GM23338 (cell line): ENCODE measurements at regions not wholly inside any gene's neighbourhood (a gene's known extent, or its start where the extent isn't known, plus 50 kb on each side); places are given as distances from the start of the nearest gene placed in this dataset.

Source experiments
- ATAC-seq: fragments of 200-7000 bp; cut with Tn5 transposase; 3 replicates; pipeline ENCODE4 v1.9.1; 2020
- DNase-seq: peaks from one replicate; pipeline ENCODE4 v3.0.0-alpha.2; 2015; ENCODE audit warnings: low spot score
- H2AFZ ChIP-seq: fragments of 200-600 bp; sonication (generic); 2 replicates; pipeline ENCODE4 v1.8.0; 2016; ENCODE audit warnings: antibody characterized with exemption, mild to moderate bottlenecking, moderate library complexity
- H3F3A ChIP-seq: fragments of 200-600 bp; sonication (generic); replicated peaks from 2 replicates; pipeline ENCODE4 v1.8.0; 2017; ENCODE audit warnings: antibody characterized with exemption, mixed run types, low read depth
- H3K27ac ChIP-seq: fragments of 200-600 bp; sonication (generic); 2 replicates; pipeline ENCODE4 v1.6.1; 2016; ENCODE audit warnings: low read depth
- H3K27me3 ChIP-seq: fragments of 200-600 bp; sonication (generic); 2 replicates; pipeline ENCODE4 v1.8.0; 2016; ENCODE audit warnings: mild to moderate bottlenecking, mixed run types, moderate library complexity; ENCODE audit not compliant: insufficient read depth
- H3K36me3 ChIP-seq: fragments of 200-600 bp; sonication (generic); 2 replicates; pipeline ENCODE4 v1.8.0; 2016; ENCODE audit warnings: mild to moderate bottlenecking; ENCODE audit not compliant: insufficient read depth
- H3K4me1 ChIP-seq: fragments of 200-600 bp; sonication (generic); 2 replicates; pipeline ENCODE4 v1.8.0; 2016; ENCODE audit warnings: mild to moderate bottlenecking, moderate library complexity; ENCODE audit not compliant: insufficient read depth
- H3K4me2 ChIP-seq: fragments of 200-600 bp; sonication (generic); 2 replicates; pipeline ENCODE4 v1.7.1; 2017; ENCODE audit warnings: mixed run types
- H3K4me3 ChIP-seq: fragments of 200-600 bp; sonication (generic); 2 replicates; pipeline ENCODE4 v1.6.1; 2016; ENCODE audit warnings: mixed run types
- H3K79me2 ChIP-seq: fragments of 200-600 bp; sonication (generic); replicated peaks from 2 replicates; pipeline ENCODE4 v1.8.0; 2017; ENCODE audit warnings: mild to moderate bottlenecking; ENCODE audit not compliant: insufficient read depth
- H3K9me2 ChIP-seq: fragments of 200-600 bp; sonication (generic); 2 replicates; pipeline ENCODE4 v1.8.0; 2017; ENCODE audit not compliant: insufficient read depth
- H4K20me1 ChIP-seq: fragments of 200-600 bp; sonication (generic); replicated peaks from 2 replicates; pipeline ENCODE4 v1.8.0; 2017; ENCODE audit warnings: mild to moderate bottlenecking; ENCODE audit not compliant: insufficient read depth
- H3K27ac Mint-ChIP-seq: 2 replicates; pipeline ENCODE4 v1.8.0; 2020; ENCODE audit warnings: inconsistent platforms, mild to moderate bottlenecking, moderate library complexity, mixed read lengths
- H3K27me3 Mint-ChIP-seq: 3 replicates; pipeline ENCODE4 v1.8.0; 2022; ENCODE audit warnings: low read depth, mild to moderate bottlenecking, moderate library complexity, mixed read lengths, inconsistent platforms; ENCODE audit not compliant: insufficient read depth, poor library complexity
- H3K36me3 Mint-ChIP-seq: 3 replicates; pipeline ENCODE4 v1.8.0; 2021; ENCODE audit warnings: low read depth, mild to moderate bottlenecking, inconsistent platforms, moderate library complexity, mixed read lengths
- H3K4me1 Mint-ChIP-seq: 3 replicates; pipeline ENCODE4 v1.8.0; 2020; ENCODE audit warnings: mild to moderate bottlenecking, inconsistent platforms, mixed read lengths
- H3K4me3 Mint-ChIP-seq: 3 replicates; pipeline ENCODE4 v1.8.0; 2021; ENCODE audit warnings: moderate library complexity, mild to moderate bottlenecking, inconsistent platforms, mixed read lengths
- H3K9me3 Mint-ChIP-seq: 3 replicates; pipeline ENCODE4 v1.8.0; 2020; ENCODE audit warnings: moderate library complexity, mild to moderate bottlenecking, inconsistent platforms, mixed read lengths
- CREB1 ChIP-seq: fragments of 250-450 bp; sonication (Bioruptor Pico); IDR thresholded peaks from 2 replicates; pipeline ENCODE4 v1.5.0; 2020; ENCODE audit warnings: low read depth, mild to moderate bottlenecking, moderate library complexity
- EZH2 ChIP-seq: fragments of 200-600 bp; sonication (generic); IDR thresholded peaks from one replicate; pipeline ENCODE4 v1.8.0; 2017; ENCODE audit warnings: antibody characterized with exemption, mild to moderate bottlenecking, low read depth; ENCODE audit not compliant: unreplicated experiment
- EZH2phosphoT487 ChIP-seq: fragments of 200-600 bp; sonication (generic); IDR thresholded peaks from one replicate; pipeline ENCODE4 v1.8.1; 2018; ENCODE audit warnings: antibody characterized with exemption; ENCODE audit not compliant: unreplicated experiment
- JUNB ChIP-seq: IDR thresholded peaks from one replicate; pipeline ENCODE4 v1.6.1; 2016; ENCODE audit warnings: antibody characterized with exemption; ENCODE audit not compliant: unreplicated experiment
- NANOG ChIP-seq: IDR thresholded peaks from 2 replicates; pipeline ENCODE4 v1.6.1; 2016; ENCODE audit warnings: antibody characterized with exemption, borderline replicate concordance
- POLR2AphosphoS5 ChIP-seq: IDR thresholded peaks from 2 replicates; pipeline ENCODE4 v1.6.1; 2016; ENCODE audit warnings: antibody characterized with exemption, low read depth
- REST ChIP-seq: IDR thresholded peaks from one replicate; pipeline ENCODE4 v1.6.1; 2018; ENCODE audit warnings: antibody characterized with exemption; ENCODE audit not compliant: unreplicated experiment
- STAT1 ChIP-seq: IDR thresholded peaks from one replicate; pipeline ENCODE4 v1.6.1; 2016; ENCODE audit warnings: antibody characterized with exemption; ENCODE audit not compliant: unreplicated experiment
- ZNF114 ChIP-seq: fragments of 250-450 bp; sonication (Bioruptor Pico); IDR thresholded peaks from 2 replicates; pipeline ENCODE4 v1.5.0; 2020; ENCODE audit warnings: mild to moderate bottlenecking, moderate library complexity
- ZNF331 ChIP-seq: fragments of 250-450 bp; sonication (Bioruptor Pico); IDR thresholded peaks from 2 replicates; pipeline ENCODE4 v1.5.0; 2020; ENCODE audit warnings: low read depth, mild to moderate bottlenecking, moderate library complexity
- TF ChIP-seq, protein P1 (sequence below): IDR thresholded peaks from 2 replicates; pipeline ENCODE4 v1.6.1; 2016; ENCODE audit warnings: antibody characterized with exemption
- TF ChIP-seq, protein P2 (sequence below), 2 experiments: fragments of 200-600 bp in 1 of 2; sonication (generic) in 1 of 2; conservative IDR thresholded peaks; 2 replicates each; pipeline versions ENCODE4 v1.5.1 to v1.6.1; 2016 to 2017; ENCODE audit warnings: antibody characterized with exemption in 2 of 2, low read depth in 2 of 2, mild to moderate bottlenecking in 2 of 2, moderate library complexity in 1 of 2

DNA sequence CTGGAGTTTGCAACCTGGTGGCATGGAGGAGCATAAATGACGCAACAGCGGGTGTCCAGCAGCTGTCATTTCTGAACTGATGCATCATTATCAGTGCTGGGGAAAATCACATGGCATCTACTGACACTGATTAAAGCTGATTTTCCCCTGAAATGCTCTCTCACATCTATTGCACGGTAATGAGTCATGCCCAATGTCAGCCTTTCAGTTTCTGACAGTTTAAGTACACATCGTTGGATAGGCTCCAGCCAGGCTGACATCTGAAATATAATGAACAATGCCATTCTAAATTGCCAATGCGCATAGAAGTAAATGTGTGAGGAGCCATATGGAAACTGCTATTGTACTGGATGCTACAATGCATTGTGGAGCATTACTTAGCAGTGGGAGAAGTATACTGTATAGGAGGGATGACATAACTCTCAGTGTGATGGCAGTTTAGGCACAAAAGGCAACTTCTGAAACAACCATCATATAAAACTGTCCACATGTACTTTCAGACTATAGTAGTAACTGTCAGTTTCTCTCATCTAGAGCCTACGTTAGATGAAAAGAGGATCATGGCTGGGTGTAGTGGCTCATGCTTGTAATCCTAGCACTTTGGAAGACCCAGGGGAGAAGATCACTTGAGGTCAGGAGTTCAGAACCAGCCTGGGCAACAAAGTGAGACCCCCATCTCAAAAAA is 389.3 kb upstream of the DMAC1 start:
- Mint-ChIP-seq H3K27ac (no peak overlapping the region), H3K4me1 (no peaks in the 10 kb centered on the region), H3K4me3 (no peak overlapping the region), H3K9me3 (peaks cover 12% of the 10 kb centered on the region; the same call in 2 of the 3 replicates), H3K27me3 (peaks cover 5% of the 10 kb centered on the region), H3K36me3 (no peaks in the 10 kb centered on the region)
- no peak overlapping the region for H3K4me3 ChIP-seq
- DNase-seq = no peak
- no peaks in the 10 kb centered on the region for H3K79me2 ChIP-seq
- H3K27ac ChIP-seq = no peak overlapping the region
- ATAC-seq = no peak
- H3K9me2 ChIP-seq = peaks cover 12% of the 10 kb centered on the region
- H3K36me3 ChIP-seq = no peaks in the 10 kb centered on the region
- H2AFZ ChIP-seq = no peak overlapping the region
- no peaks in the 10 kb centered on the region for H3K27me3 ChIP-seq
- no peak overlapping the region for H3K4me2 ChIP-seq
- no peaks in the 10 kb centered on the region for H3K4me1 ChIP-seq
- no peaks in the 10 kb centered on the region for H3F3A ChIP-seq
- TF ChIP-seq JUNB = no peak
- no peak for TF ChIP-seq CREB1 (CRISPR knock-in tag)
- no peak for TF ChIP-seq POLR2AphosphoS5
- TF ChIP-seq, protein P1, sequence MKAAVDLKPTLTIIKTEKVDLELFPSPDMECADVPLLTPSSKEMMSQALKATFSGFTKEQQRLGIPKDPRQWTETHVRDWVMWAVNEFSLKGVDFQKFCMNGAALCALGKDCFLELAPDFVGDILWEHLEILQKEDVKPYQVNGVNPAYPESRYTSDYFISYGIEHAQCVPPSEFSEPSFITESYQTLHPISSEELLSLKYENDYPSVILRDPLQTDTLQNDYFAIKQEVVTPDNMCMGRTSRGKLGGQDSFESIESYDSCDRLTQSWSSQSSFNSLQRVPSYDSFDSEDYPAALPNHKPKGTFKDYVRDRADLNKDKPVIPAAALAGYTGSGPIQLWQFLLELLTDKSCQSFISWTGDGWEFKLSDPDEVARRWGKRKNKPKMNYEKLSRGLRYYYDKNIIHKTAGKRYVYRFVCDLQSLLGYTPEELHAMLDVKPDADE = no peak
- no peak for TF ChIP-seq STAT1
- TF ChIP-seq, protein P2, sequence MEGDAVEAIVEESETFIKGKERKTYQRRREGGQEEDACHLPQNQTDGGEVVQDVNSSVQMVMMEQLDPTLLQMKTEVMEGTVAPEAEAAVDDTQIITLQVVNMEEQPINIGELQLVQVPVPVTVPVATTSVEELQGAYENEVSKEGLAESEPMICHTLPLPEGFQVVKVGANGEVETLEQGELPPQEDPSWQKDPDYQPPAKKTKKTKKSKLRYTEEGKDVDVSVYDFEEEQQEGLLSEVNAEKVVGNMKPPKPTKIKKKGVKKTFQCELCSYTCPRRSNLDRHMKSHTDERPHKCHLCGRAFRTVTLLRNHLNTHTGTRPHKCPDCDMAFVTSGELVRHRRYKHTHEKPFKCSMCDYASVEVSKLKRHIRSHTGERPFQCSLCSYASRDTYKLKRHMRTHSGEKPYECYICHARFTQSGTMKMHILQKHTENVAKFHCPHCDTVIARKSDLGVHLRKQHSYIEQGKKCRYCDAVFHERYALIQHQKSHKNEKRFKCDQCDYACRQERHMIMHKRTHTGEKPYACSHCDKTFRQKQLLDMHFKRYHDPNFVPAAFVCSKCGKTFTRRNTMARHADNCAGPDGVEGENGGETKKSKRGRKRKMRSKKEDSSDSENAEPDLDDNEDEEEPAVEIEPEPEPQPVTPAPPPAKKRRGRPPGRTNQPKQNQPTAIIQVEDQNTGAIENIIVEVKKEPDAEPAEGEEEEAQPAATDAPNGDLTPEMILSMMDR (conservative IDR thresholded peaks at IDR 0.05; ENCODE audit: low read depth in 2 of 2) = no peak
- no peak for TF ChIP-seq EZH2phosphoT487
- no peaks in the 10 kb centered on the region for H4K20me1 ChIP-seq

DNA sequence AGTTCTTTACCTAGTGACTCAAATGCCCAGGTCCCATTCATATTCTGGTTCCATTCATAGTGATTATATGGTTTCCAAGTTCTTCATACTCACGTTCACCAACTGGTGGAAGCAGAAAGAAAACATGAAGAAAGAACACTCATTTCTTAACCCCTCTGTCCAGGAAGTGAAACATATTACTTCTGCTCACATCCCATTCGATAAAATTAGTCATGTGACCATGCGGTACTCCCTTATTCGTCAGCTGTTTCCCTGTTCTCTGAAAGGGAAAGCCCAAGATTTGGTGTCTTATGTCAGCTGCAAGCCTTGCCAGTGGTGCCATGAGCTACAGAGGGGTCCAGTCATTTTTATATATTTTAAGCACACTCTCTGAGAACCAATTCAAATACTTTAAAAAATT is 387.0 kb upstream of the DMAC1 start:
- no peak overlapping the region for H3K4me3 ChIP-seq
- no peak overlapping the region for H3K4me2 ChIP-seq
- H3K4me1 ChIP-seq = no peaks in the 10 kb centered on the region
- ATAC-seq = no peak
- Mint-ChIP-seq H3K27ac (no peak overlapping the region), H3K27me3 (peaks cover 5% of the 10 kb centered on the region), H3K9me3 (peaks cover 5% of the 10 kb centered on the region; the same call in 2 of the 3 replicates), H3K36me3 (no peaks in the 10 kb centered on the region), H3K4me3 (no peak overlapping the region), H3K4me1 (no peaks in the 10 kb centered on the region)
- H4K20me1 ChIP-seq = no peaks in the 10 kb centered on the region
- H3F3A ChIP-seq = no peaks in the 10 kb centered on the region
- no peaks in the 10 kb centered on the region for H3K27me3 ChIP-seq
- no peak overlapping the region for H3K27ac ChIP-seq
- peaks cover 11% of the 10 kb centered on the region for H3K9me2 ChIP-seq
- H3K79me2 ChIP-seq = no peaks in the 10 kb centered on the region
- no peak for DNase-seq
- no peaks in the 10 kb centered on the region for H3K36me3 ChIP-seq
- H2AFZ ChIP-seq = peak overlapping the region; percentile 23; the same call in 1 of the 2 replicates
- TF ChIP-seq, protein P1 = no peak
- TF ChIP-seq EZH2phosphoT487 (no peak), CREB1 (CRISPR knock-in tag) (no peak), POLR2AphosphoS5 (no peak), NANOG (no peak), JUNB (no peak), EZH2 (no peak), STAT1 (no peak), ZNF114 (CRISPR knock-in tag) (no peak), ZNF331 (CRISPR knock-in tag) (no peak), REST (no peak)
- TF ChIP-seq, protein P2 (conservative IDR thresholded peaks at IDR 0.05; ENCODE audit: low read depth in 2 of 2) = no peak
